HepG2 (cell line): ENCODE measurements at regions not wholly inside any gene's neighbourhood (a gene's known extent, or its start where the extent isn't known, plus 50 kb on each side); places are given as distances from the start of the nearest gene placed in this dataset.

Source experiments
- FOXP4 ChIP-seq: sonication (generic); formaldehyde crosslinking; IDR thresholded peaks from 2 replicates; pipeline ENCODE4 v1.4.0; 2020; ENCODE audit warnings: missing genetic modification reagents
- HIVEP1 ChIP-seq: sonication (generic); formaldehyde crosslinking; IDR thresholded peaks from 2 replicates; pipeline ENCODE4 v1.4.0; 2020; ENCODE audit warnings: mild to moderate bottlenecking, missing genetic modification reagents
- JUNB ChIP-seq: sonication (generic); formaldehyde crosslinking; IDR thresholded peaks from 2 replicates; pipeline ENCODE4 v1.8.0; 2022; ENCODE audit warnings: missing genetic modification reagents, mild to moderate bottlenecking, borderline replicate concordance
- MYNN ChIP-seq: sonication (generic); formaldehyde crosslinking; IDR thresholded peaks from 2 replicates; pipeline ENCODE4 v1.4.0; 2020; ENCODE audit warnings: mild to moderate bottlenecking, low read depth, missing genetic modification reagents
- STAT5B ChIP-seq: sonication (generic); formaldehyde crosslinking; IDR thresholded peaks from 2 replicates; pipeline ENCODE4 v1.4.0; 2020; ENCODE audit warnings: missing genetic modification reagents
- YY1 ChIP-seq: IDR thresholded peaks from 2 replicates; pipeline ENCODE4 v1.6.1; 2011; ENCODE audit warnings: low read length, low read depth, moderate library complexity, mild to moderate bottlenecking; ENCODE audit not compliant: insufficient read depth, insufficient replicate concordance
- ZMYM3 ChIP-seq: sonication (generic); formaldehyde crosslinking; IDR thresholded peaks from 2 replicates; pipeline ENCODE4 v1.5.1; 2020; ENCODE audit warnings: mild to moderate bottlenecking, missing genetic modification reagents
- ZNF326 ChIP-seq: sonication (generic); formaldehyde crosslinking; IDR thresholded peaks from 2 replicates; pipeline ENCODE4 v1.4.0; 2020; ENCODE audit warnings: missing genetic modification reagents, borderline replicate concordance
- ZNF569 ChIP-seq: sonication (generic); formaldehyde crosslinking; IDR thresholded peaks from 2 replicates; pipeline ENCODE4 v1.5.0; 2020; ENCODE audit warnings: mild to moderate bottlenecking, missing genetic modification reagents, moderate library complexity, borderline replicate concordance
- ZNF749 ChIP-seq: sonication (generic); formaldehyde crosslinking; IDR thresholded peaks from 2 replicates; pipeline ENCODE4 v1.8.0; 2022; ENCODE audit warnings: mild to moderate bottlenecking, missing genetic modification reagents, moderate library complexity, borderline replicate concordance
- ZNF879 ChIP-seq: sonication (generic); formaldehyde crosslinking; IDR thresholded peaks from 2 replicates; pipeline ENCODE4 v1.8.1; 2023; ENCODE audit warnings: missing genetic modification reagents
- ZSCAN31 ChIP-seq: sonication (generic); formaldehyde crosslinking; IDR thresholded peaks from 2 replicates; pipeline ENCODE4 v1.5.0; 2020; ENCODE audit warnings: low read depth, mild to moderate bottlenecking, missing genetic modification reagents
- TF ChIP-seq, protein P1 (sequence below): sonication (generic); formaldehyde crosslinking; IDR thresholded peaks from 2 replicates; pipeline ENCODE4 v1.8.1; 2023; ENCODE audit warnings: mild to moderate bottlenecking, missing genetic modification reagents

DNA sequence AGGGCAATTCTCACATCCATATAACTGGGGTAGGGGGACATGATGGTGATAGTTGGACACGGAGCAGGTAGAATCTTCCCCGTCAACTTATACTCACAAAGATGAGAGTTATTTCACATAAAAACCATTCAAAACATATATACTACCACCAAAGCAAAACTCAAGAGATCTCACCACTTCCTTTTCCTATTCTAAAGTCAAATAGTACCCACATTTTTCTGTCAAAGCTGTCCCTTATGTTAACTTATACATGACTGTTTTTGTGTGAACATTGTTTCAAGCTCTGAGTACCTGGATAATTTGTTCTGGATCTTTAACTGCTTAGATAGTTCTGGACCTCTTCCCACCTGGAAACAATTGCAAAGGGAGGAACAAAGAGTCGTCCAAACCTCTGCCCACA, 95.5 kb upstream of the MAN2A1 start (continued):
- TF ChIP-seq, protein P1, sequence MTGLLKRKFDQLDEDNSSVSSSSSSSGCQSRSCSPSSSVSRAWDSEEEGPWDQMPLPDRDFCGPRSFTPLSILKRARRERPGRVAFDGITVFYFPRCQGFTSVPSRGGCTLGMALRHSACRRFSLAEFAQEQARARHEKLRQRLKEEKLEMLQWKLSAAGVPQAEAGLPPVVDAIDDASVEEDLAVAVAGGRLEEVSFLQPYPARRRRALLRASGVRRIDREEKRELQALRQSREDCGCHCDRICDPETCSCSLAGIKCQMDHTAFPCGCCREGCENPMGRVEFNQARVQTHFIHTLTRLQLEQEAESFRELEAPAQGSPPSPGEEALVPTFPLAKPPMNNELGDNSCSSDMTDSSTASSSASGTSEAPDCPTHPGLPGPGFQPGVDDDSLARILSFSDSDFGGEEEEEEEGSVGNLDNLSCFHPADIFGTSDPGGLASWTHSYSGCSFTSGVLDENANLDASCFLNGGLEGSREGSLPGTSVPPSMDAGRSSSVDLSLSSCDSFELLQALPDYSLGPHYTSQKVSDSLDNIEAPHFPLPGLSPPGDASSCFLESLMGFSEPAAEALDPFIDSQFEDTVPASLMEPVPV (CRISPR knock-in tag), result no peak
- TF ChIP-seq FOXP4 (CRISPR knock-in tag), result no peak
- no peak for TF ChIP-seq JUNB (CRISPR knock-in tag)
- TF ChIP-seq YY1, result no peak
- TF ChIP-seq ZNF879 (CRISPR knock-in tag), result no peak
- no peak for TF ChIP-seq HIVEP1
- no peak for TF ChIP-seq ZSCAN31 (CRISPR knock-in tag)
- no peak for TF ChIP-seq STAT5B (CRISPR knock-in tag)
- no peak for TF ChIP-seq ZNF569
- TF ChIP-seq MYNN (CRISPR knock-in tag), result no peak
- no peak for TF ChIP-seq ZNF326
- no peak for TF ChIP-seq ZNF749 (CRISPR knock-in tag)
- no peak for TF ChIP-seq ZMYM3 (CRISPR knock-in tag)
